Fibroblast of skin of right quadriceps (primary cell): ENCODE measurements at regions not wholly inside any gene's neighbourhood (a gene's known extent, or its start where the extent isn't known, plus 50 kb on each side); places are given as distances from the start of the nearest gene placed in this dataset.
"Not testable (repeated sequence)": the region's sequence is repeated elsewhere in the genome, so short reads cannot be mapped to it uniquely, and the experiment has no call there.

Source experiments
- DNase-seq: peaks from one replicate; pipeline ENCODE4 v3.0.0-alpha.2; 2013

DNA sequence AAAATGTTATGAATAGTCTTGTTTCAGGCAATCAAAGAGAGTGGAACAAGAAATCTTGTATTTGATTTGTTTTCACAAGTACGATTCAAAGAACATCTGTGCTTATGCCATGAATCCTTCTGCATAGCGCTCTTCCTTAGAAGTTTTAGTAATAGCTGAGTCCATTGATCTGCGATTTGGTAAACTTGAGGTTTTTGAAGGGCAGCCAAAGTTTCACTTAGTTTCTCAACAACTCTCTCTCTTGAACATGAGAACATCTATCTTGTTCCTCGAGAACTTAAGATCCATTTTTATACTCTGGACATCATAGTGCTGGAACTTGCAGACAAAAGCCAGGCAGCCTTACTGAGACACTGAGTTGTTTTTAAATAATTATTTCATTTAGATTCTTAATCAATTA, 96.2 kb upstream of the USP15 start:
- DNase-seq, result no peak

DNA sequence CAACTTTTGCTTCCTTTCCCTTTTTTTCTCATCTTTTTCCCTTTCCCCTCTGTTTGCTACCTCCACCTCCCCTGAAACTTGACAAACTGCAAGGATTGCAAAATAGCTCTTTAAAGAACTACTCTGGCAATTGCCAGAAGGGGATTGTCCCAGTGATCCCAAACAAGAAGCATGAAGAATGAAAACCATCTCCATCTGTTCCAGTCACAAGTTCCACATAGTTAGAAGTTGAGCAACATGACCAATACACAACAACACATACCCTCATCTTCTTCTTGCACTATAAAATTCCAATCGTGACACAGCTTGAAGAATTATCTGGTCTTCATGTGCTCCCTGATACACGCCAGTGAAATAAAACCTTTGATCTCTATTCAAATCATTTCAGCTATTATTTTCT, 93.7 kb upstream of the USP15 start:
- DNase-seq, result peak; percentile 31

DNA sequence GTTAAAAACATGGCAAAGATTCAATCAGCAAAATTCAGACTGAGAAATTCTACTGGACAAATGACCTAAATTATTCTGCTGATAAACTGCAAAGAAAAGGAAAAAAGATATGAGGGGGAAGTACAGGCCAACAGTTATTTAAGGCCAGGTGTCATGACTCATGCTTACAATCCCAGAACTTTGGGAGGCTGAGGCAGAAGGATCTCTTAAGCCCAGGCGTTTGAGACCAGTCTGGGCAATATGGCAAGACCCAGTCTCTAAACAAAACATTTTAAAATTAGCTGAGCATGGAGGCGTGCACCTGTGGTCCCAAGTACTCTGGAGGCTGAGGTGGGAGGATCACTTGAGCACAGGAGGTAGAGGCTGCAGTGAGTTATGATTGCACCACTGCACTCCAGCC, 91.8 kb upstream of the USP15 start:
- no peak for DNase-seq

DNA sequence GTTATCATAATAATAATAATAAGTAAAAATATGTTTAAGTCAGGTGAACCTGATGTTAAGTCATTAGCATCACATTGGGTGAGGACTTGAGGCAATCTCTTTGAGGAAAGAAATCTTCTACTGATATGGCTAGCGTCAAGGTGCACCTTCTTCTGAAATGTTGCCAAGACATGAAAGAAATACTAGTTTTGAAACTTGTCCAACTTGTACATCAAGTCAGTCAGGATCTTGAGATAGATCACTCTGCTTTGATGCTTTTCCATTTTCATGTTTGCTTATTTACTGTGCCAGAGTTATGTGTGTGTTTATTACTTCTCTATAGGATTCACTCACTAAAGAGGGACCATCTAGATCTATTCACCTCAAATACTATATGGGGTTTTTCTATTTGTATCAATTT, 90.0 kb upstream of the USP15 start:
- DNase-seq, result no peak

DNA sequence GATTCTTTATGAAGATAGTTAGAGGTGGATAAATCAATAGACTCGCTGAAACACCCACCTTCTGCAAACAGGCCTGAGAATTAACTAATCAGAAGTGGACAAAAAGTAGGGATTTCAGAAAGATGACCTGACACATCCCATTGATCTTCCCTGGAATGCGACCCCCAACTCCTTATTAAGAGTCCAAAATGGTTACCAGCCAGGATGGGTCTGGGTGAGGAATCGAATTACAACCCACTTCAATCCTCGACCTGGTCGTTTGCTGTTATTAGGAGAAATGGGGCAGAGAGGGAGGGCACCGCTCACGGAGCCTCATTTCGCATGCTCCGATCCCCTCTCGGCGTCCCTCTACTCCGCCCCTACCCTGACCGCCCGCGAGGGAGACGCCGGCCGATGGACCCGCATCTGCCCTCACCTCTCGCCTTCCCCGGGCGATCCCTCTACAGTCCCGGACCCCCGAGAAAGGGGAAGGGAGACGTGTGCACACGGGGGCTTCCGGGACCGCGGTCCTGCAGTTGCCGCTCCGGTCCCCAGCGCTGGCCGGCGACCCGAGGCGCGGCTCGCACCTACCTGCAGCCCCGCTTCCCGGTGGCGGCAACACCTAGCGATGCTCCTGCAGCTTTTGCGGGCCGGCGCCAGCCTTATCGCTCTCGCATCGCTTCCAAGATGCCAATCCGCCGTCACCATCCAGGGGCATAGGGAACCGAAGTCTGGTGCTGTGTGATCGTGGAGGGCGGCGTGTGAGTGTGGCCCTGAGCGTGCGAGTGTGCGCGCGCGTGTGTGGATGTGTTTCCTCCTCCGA, 69.3 kb upstream of the USP15 start:
- DNase-seq, result no peak

DNA sequence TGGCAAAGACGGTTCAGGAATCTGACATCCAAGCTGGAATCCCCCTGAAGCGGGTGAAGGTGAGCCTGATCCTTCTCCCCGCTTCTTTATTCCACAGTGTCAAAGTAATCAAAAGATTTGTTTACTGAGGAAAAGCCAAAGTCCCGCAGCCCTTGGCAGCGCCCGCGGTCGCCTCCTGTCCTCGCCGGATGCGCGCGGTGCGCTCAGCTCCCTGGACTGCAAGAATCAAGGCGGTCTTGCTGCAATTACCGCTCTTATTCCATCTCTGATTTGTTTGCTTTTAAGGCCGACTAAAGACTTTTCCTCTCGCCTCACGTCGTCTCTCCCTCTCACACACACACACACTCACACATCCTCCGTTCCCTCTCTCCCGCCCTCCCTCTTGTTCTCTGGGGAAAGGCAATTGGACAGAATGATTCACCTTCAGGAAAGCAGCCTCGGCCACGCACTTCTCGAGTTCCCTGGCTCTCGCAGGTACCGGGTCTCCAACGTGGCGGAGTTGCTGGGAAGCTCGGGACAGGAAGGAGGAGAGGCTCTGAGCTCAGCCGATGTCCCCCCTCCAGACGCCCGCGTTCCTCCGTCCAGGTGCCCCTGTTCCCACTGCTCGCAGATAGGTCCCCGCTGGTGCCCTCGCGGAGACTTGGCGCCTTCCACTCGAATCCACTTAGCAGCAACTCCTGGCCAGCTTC, 68.6 kb upstream of the USP15 start:
- peak; percentile 45 for DNase-seq

DNA sequence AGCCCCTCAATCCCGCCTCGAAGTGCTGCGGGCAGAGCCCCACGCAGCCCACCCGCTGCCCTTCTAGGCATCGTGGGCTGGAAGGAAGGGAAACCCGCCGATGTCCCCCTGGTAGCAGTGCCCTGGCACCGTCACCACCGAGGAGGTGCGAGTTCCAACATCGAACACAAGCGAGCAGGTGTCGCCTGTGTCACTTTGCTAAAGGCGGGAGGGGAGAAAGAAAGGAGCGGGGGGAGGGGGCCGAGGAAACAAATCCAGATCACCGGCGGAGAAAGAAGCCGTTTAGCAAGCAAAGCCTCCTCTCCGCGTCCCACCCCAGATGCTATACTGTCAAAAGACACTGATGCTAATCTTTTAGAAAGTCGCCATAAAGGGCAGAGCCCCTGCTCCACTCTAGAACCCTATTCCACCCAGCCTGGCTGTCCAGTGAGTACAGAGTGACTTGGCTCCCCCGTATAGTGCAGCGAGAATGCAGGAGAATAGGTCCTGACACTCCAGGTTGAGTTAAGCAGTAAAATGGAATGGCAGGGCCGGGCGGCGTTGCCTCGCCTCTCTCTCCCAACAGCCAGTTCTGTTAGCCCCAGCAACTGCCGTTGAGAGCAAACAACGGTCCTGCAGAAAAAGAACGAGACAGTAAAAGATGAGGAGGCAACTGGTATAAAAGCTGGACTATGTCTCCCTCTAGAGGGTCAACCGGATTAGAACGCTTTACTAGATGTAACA, 67.9 kb upstream of the USP15 start:
- DNase-seq, result peak; percentile 80

DNA sequence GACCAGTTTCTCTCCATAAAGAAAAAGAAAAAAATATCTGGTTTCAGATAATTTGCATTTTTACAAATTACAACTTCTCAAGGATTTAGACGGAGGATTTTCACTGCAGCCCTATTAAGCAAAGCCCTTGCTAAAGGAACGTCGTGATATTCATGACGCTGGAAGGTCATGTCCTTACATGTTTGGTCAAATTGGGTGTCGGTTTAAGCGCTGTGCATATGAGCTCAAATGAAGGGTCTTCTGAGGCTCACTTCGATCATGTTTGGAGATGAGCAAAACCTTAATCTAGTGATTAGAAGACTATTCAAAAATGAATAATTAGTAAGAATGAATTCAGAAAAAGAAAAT, 67.3 kb upstream of the USP15 start:
- no peak for DNase-seq

DNA sequence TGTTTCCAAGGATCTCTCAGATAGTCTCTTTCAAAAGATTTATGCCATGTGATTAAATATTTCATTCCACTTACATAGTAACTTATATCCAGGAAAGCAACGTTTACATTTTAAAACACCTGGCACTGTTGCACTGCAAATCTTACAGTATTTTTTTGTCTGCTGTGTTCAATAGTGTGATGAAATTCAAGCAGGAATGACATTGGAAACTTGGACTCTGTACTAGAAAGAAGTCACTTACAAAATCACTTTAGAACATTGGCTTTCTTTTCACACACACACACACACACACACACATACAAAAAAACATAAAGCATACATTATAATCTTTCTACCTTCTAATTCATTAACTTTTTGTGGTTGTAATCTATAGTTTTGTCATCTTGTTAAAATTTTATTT, 66.2 kb upstream of the USP15 start:
- DNase-seq, result no peak

DNA sequence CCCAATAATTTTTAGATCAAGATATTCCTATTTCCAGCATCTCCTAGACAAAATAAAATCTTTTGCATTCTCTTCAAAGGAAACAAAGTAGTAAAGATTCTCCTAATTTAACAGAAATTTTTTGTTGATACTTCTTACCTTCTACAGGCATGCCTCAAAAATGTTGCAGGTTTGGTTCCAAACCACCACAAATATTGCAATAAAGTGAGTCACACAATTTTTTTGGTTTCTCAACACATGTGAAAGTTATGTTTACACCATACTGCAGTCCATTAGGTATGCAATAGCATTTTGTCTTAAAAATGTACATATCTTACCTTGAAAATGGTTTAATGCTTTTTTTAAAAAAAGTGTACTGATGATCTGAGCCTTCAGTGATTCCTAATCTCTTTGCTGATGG, 65.6 kb upstream of the USP15 start:
- DNase-seq, result peak; percentile 12

DNA sequence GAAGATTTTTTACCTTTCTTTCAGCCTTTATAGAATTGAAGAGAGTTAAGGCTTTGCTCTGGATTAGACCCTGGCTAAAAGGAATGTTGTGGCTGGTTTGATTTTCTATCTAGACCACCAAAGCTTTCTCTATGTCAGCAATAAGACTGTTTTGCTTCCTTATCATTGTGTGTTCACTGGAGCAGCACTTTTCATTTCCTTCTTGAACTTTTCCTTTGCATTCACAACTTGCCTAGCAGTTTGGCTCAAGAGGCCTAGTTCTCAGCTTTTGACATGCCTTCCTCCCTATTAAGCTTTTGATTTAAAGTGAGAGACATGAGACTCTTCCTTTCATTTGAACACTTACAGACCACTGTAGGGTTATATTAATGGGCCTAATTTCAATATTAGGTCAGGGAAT, 64.1 kb upstream of the USP15 start:
- no peak for DNase-seq

DNA sequence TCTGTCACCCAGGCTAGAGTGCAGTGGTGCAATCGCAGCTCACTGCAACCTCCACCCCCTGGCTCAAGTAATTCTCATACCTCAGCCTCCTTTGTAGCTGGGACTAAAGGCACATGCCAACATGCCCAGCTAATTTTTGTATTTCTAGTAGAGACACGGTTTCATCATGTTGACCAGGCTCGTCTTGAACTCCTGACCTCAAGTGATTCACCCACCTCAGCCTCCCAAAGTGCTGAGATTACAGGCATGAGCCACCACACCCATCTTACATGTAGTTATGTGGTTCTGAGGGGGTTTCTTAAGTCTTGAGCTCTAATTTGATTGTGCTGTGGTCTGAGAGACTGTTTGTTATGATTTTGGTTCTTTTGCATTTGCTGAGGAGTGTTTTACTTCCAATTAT, 57.3 kb upstream of the USP15 start:
- DNase-seq, result not testable (repeated sequence)

DNA sequence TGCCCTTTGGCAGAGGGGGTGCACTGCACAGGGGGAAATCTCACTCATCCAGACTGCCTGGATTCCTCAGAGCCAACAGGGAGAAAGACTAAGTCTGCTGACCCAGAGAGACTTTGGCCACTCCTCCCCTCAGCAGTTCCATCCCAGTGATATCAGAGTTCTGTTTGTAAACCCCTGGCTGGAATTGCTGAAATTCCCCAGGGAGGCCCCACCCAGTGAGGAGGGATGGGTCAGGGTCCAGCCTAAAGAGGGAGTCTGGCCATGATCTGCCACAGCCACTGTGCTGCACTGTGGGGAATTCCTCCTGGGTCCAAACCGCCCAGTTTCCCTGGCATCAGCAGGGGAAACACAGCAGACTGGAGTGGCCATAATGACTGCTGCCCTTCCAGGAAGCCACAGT, 54.9 kb upstream of the USP15 start:
- no peak for DNase-seq

DNA sequence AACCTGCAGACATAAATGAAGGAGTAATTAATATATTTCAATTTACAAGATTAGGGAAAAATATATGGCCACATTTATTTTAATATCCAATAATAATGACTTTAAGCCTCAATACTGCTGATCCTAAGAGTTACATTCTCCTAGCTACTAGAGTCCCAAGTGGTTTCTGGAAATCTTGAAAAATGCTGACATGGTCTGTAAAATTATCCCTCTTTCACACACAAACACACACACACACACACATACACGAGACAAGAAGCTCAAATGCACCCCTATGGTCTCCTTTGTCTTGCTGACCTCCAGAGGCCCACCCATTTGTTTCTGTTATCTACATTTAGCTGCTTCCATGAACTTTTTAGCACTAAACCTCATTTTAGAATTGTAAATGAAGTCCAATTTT, 53.0 kb upstream of the USP15 start:
- no peak for DNase-seq
